Suprapubic skin (tissue), 4 donors: ENCODE measurements at regions not wholly inside any gene's neighbourhood (a gene's known extent, or its start where the extent isn't known, plus 50 kb on each side); places are given as distances from the start of the nearest gene placed in this dataset.

Experiments used
- CTCF ChIP-seq, 2 donors: fragments of 200-600 bp in 1 of 2; fragments of 450-650 bp in 1 of 2; sonication (generic) in 1 of 2; IDR thresholded peaks; one replicate each; pipeline ENCODE4 v1.5.1; 2016 to 2019; ENCODE audit warnings: antibody characterized with exemption in 2 of 2, mild to moderate bottlenecking in 1 of 2, moderate library complexity in 1 of 2
- EP300 ChIP-seq: sonication (generic); formaldehyde crosslinking; IDR thresholded peaks from one replicate; pipeline ENCODE4 v1.6.1; 2017; ENCODE audit warnings: antibody characterized with exemption
- POLR2A ChIP-seq, 2 donors: fragments of 450-650 bp; IDR thresholded peaks; one replicate each; pipeline ENCODE4 v1.6.1; 2017; ENCODE audit warnings: antibody characterized with exemption in 2 of 2, mild to moderate bottlenecking in 2 of 2, moderate library complexity in 2 of 2
- POLR2AphosphoS5 ChIP-seq, 3 donors: sonication (generic); formaldehyde crosslinking; IDR thresholded peaks; one replicate each; pipeline ENCODE4 v1.6.1; 2017; ENCODE audit warnings: antibody characterized with exemption in 3 of 3

GRCh38 chr7:46710927-46711326, 789.9 kb upstream of the IGFBP3 start:
- TF ChIP-seq CTCF (IDR thresholded peaks at IDR 0.05) (no peak), POLR2AphosphoS5 (IDR thresholded peaks at IDR 0.05) (no peak), EP300 (no peak), POLR2A (IDR thresholded peaks at IDR 0.05) (no peak)
